Upper lobe of left lung (tissue), 4 donors: ENCODE measurements at regions not wholly inside any gene's neighbourhood (a gene's known extent, or its start where the extent isn't known, plus 50 kb on each side); places are given as distances from the start of the nearest gene placed in this dataset.

Experiments
- CTCF ChIP-seq, 6 experiments: fragments of 450-650 bp in 4 of 6; fragments of 200-600 bp in 2 of 6; sonication (generic) in 2 of 6; IDR thresholded peaks; one replicate each; pipeline ENCODE4 v1.5.1; 2016 to 2019; ENCODE audit warnings: antibody characterized with exemption in 6 of 6
- EP300 ChIP-seq, 4 donors: sonication (generic); formaldehyde crosslinking; IDR thresholded peaks; one replicate each; pipeline ENCODE4 v1.5.1; 2017; ENCODE audit warnings: antibody characterized with exemption in 4 of 4, control low read depth in 2 of 4
- POLR2A ChIP-seq, 4 donors: fragments of 450-650 bp; IDR thresholded peaks; one replicate each; pipeline ENCODE4 v1.5.1; 2016 to 2017; ENCODE audit warnings: antibody characterized with exemption in 4 of 4, mild to moderate bottlenecking in 2 of 4

GRCh38 chr20:11328839-11329238, 588.9 kb upstream of the BTBD3 start:
- no peak for TF ChIP-seq CTCF (IDR thresholded peaks at IDR 0.05)
- TF ChIP-seq POLR2A (IDR thresholded peaks at IDR 0.05), result no peak
- no peak for TF ChIP-seq EP300 (IDR thresholded peaks at IDR 0.05)
